SU-DHL-6 (cell line): ENCODE measurements at regions not wholly inside any gene's neighbourhood (a gene's known extent, or its start where the extent isn't known, plus 50 kb on each side); places are given as distances from the start of the nearest gene placed in this dataset.

ENCODE experiments used
- EZH2phosphoT487 ChIP-seq: fragments of 200-600 bp; sonication (generic), shearing (Covaris generic); conservative IDR thresholded peaks from 2 replicates; pipeline ENCODE4 v1.6.1; 2018; ENCODE audit warnings: mild to moderate bottlenecking, antibody characterized with exemption, low read length, moderate library complexity, mixed read lengths
- TF ChIP-seq, protein P1 (sequence below): fragments of 200-600 bp; sonication (generic); IDR thresholded peaks from one replicate; pipeline ENCODE4 v1.5.1; 2017; ENCODE audit warnings: antibody characterized with exemption, mild to moderate bottlenecking, low read length, moderate library complexity; ENCODE audit not compliant: insufficient read depth, poor library complexity, severe bottlenecking

DNA sequence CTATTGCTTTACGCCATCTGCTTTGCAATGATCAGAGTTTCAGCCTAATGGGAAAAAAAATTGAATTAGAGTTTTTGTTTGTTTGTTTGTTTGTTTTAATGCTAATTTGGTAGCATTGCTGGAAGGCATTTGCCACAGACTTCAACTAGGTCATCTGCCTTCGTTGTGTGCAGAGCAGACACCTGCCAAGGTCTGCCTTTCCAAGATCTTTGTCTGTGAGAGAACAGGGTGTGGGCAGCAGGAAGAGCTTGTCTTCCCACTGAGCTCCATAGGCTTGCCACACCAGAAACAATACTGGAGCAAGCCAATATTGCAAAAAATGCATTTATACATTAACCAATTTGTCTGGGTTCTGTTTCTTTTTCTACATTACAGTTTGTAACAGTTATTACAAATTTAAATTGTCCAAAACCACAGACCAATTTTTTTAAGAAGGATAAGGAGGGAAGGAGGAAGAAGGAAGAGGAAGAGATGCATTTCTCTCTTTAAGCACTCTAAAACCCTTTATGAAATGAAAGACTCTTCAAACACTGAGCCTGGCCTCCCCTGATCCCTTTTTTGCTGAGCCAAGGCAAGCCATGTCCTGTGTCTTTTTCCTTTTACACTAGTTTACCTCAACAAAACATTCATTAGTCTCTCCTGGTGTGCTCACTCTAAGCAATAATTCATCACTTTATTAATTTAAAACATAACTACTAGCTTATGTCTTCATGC, 210.5 kb downstream of the SNX18 start:
- TF ChIP-seq, protein P1, sequence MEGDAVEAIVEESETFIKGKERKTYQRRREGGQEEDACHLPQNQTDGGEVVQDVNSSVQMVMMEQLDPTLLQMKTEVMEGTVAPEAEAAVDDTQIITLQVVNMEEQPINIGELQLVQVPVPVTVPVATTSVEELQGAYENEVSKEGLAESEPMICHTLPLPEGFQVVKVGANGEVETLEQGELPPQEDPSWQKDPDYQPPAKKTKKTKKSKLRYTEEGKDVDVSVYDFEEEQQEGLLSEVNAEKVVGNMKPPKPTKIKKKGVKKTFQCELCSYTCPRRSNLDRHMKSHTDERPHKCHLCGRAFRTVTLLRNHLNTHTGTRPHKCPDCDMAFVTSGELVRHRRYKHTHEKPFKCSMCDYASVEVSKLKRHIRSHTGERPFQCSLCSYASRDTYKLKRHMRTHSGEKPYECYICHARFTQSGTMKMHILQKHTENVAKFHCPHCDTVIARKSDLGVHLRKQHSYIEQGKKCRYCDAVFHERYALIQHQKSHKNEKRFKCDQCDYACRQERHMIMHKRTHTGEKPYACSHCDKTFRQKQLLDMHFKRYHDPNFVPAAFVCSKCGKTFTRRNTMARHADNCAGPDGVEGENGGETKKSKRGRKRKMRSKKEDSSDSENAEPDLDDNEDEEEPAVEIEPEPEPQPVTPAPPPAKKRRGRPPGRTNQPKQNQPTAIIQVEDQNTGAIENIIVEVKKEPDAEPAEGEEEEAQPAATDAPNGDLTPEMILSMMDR: no peak
- no peak for TF ChIP-seq EZH2phosphoT487
